Brain microvascular endothelial cell (primary cell): ENCODE measurements at regions not wholly inside any gene's neighbourhood (a gene's known extent, or its start where the extent isn't known, plus 50 kb on each side); places are given as distances from the start of the nearest gene placed in this dataset.

Experiments
- DNase-seq: peaks from one replicate; pipeline ENCODE4 v3.0.0-alpha.2; 2020
- H3K27ac ChIP-seq: fragments of 250-450 bp; sonication (Bioruptor Pico); 2 replicates; pipeline ENCODE4 v1.5.1; 2020; ENCODE audit warnings: mild to moderate bottlenecking, moderate library complexity
- H3K27me3 ChIP-seq: fragments of 250-450 bp; sonication (Bioruptor Pico); replicated peaks from 2 replicates; pipeline ENCODE4 v1.5.1; 2020; ENCODE audit warnings: mild to moderate bottlenecking
- H3K36me3 ChIP-seq: fragments of 250-450 bp; sonication (Bioruptor Pico); replicated peaks from 2 replicates; pipeline ENCODE4 v1.5.1; 2020; ENCODE audit warnings: mild to moderate bottlenecking
- H3K4me3 ChIP-seq: 2 replicates; pipeline ENCODE4 v1.5.1; 2011; ENCODE audit warnings: low read depth, mild to moderate bottlenecking, control low read depth, low read length, moderate library complexity
- CTCF ChIP-seq: IDR thresholded peaks from 2 replicates; pipeline ENCODE4 v1.5.1; 2011; ENCODE audit warnings: low read depth, mild to moderate bottlenecking, moderate library complexity, low read length, control low read depth, inconsistent platforms; ENCODE audit errors: missing control alignments
- in situ Hi-C: cut with HindIII; loops from 2 replicates; pipeline ENCODE4 v1.10.0; 2017; ENCODE audit warnings: low sequenced_read_pairs, low pct_ligation_motif_present

- Histone ChIP-seq H3K36me3 (no peaks in the 10 kb centered on the region), H3K27me3 (no peaks in the 10 kb centered on the region), H3K27ac (no peak overlapping the region), H3K4me3 (no peak overlapping the region)
- no peak for DNase-seq
- TF ChIP-seq CTCF, result no peak
- in situ Hi-C loops, result no loop called here
These were observed 246.3 kb downstream of the SUCLG1 start for GRCh38 chr2:84212611-84213314.

GRCh38 chr2:84209941-84210340 is 249.1 kb downstream of the SUCLG1 start:
- DNase-seq, result no peak
- Histone ChIP-seq H3K36me3 (no peaks in the 10 kb centered on the region), H3K27ac (no peak overlapping the region), H3K27me3 (no peaks in the 10 kb centered on the region), H3K4me3 (no peak overlapping the region)
- in situ Hi-C loops, result no loop called here
- no peak for TF ChIP-seq CTCF

GRCh38 chr2:84204995-84205394 is 254.1 kb downstream of the SUCLG1 start:
- H3K36me3 ChIP-seq, result no peaks in the 10 kb centered on the region
- no peak for TF ChIP-seq CTCF
- H3K27me3 ChIP-seq, result no peaks in the 10 kb centered on the region
- in situ Hi-C loops, result no loop called here
- no peak overlapping the region for H3K4me3 ChIP-seq
- no peak overlapping the region for H3K27ac ChIP-seq
- DNase-seq, result no peak

GRCh38 chr2:84202166-84202565 is 256.9 kb downstream of the SUCLG1 start:
- no peak for TF ChIP-seq CTCF
- in situ Hi-C loops, result no loop called here
- no peaks in the 10 kb centered on the region for H3K36me3 ChIP-seq
- no peak overlapping the region for H3K27ac ChIP-seq
- H3K27me3 ChIP-seq, result no peaks in the 10 kb centered on the region
- no peak overlapping the region for H3K4me3 ChIP-seq
- DNase-seq, result no peak

GRCh38 chr2:84201158-84201557 is 257.9 kb downstream of the SUCLG1 start:
- no peak for TF ChIP-seq CTCF
- H3K27ac ChIP-seq, result no peak overlapping the region
- no peaks in the 10 kb centered on the region for H3K36me3 ChIP-seq
- no peaks in the 10 kb centered on the region for H3K27me3 ChIP-seq
- DNase-seq, result no peak
- no peak overlapping the region for H3K4me3 ChIP-seq
- in situ Hi-C loops, result no loop called here

- no peak for DNase-seq
- no peak for TF ChIP-seq CTCF
- Histone ChIP-seq H3K4me3 (no peak overlapping the region), H3K27me3 (no peaks in the 10 kb centered on the region), H3K36me3 (no peaks in the 10 kb centered on the region), H3K27ac (no peak overlapping the region)
- in situ Hi-C loops, result no loop called here
These were observed 261.2 kb downstream of the SUCLG1 start for GRCh38 chr2:84197901-84198300.
